Nucleus accumbens (tissue), 56 donors: ENCODE measurements at regions not wholly inside any gene's neighbourhood (a gene's known extent, or its start where the extent isn't known, plus 50 kb on each side); places are given as distances from the start of the nearest gene placed in this dataset.
"Not testable (repeated sequence)": the region's sequence is repeated elsewhere in the genome, so short reads cannot be mapped to it uniquely, and the experiment has no call there.

Source experiments
- DNase-seq, 56 donors: peaks; one replicate each; lab custom pipeline; 2025; lab: John Stamatoyannopoulos, UW

DNA sequence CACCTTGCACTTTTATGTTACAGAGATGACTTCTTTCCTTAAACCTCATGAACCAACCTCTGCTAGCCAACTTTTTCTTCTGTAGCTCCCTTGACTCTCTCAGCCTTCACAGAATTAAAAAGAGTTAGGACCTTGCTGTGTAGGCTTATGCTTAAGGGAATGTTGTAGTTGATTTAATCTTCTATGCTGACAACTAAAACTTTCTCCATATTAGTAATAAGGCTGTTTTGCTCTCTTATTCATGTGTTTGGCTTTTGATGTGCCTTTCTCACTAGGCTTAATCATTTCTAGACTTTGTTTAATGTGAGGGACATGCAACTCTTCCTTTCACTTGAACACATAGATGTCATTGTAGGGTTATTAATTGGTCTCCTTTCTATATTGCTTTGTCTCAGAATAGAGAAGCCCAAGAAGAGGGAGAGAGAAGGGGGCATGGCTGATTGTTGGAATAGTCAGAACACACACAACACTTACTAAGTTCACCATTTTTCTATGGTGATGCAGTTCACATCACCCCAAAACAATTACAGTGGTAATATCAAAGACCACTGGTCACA is 509.5 kb downstream of the UQCRFS1 start:
- DNase-seq = no peak

DNA sequence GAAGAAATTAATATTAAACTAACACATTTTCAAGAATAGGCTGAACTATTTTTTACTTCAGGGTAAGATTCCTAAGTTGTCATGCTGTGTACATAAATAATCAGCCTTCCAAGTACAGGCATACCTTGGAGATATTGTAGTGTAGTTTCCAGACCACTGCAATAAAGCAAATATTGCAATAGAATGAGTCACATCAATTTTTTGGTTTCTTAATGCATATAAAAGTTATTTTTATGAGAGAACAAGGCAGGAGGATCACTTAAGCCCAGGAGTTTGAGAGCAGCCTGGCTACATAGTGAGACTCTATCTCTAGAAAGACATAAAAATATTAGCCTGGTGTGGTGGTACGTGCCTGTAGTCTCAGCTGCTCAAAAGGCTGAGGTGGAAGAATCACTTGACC is 511.5 kb downstream of the UQCRFS1 start:
- no peak for DNase-seq

DNA sequence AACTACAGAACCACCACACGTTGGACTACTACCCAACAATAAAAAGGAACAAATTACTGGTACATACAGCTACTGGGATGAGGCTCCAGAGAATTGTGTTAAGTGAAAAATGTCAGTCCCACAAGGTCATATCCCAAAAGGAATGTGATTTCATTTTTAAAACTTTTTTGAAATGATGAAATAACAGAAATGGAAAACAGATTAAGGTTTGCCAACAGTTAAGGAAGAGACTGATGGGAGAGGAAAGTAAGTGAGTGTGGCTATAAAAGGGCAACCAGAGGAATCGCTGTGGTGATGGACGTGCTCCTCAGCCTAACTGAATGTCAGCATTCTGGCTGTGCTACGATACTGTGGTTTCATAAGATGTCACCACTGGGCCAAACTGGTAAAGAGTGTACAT is 512.8 kb downstream of the UQCRFS1 start:
- DNase-seq = no peak

DNA sequence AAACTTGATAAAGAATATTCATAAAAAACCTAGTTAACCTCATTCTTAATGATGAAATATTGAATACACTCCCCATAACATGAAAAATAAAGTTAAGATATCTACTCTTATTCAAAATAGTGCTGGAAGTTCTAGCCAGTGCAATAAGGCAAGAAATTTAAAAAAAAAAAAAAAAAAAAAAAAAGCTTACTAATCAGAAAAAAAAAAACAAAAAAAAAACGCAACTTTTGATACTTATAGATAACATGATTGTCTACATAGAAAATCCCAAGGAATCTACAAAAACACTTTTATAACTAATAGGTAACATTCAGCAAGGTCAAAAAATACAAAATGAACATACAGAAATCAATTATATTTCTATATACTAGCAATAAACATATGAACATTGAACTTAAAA is 515.6 kb downstream of the UQCRFS1 start:
- DNase-seq = no peak

DNA sequence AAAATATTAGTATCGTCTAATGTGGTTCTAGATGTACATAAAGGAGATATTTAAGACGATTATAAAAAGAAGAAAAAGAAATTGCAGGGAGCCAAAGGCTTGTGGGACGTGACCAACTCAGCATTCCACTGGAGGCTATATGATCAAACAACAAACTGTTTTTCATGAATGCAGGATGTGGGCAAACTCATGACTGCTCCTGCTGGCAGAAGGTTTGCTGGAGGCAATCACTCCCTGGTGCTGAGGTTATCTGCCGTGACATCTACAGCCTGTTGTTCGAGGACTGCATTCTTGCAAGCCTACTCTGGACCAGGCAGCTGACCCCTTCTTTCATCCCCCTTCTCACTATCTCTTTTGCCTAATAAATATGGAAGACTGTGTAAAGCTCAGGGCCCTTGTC is 518.1 kb downstream of the UQCRFS1 start:
- DNase-seq = no peak

DNA sequence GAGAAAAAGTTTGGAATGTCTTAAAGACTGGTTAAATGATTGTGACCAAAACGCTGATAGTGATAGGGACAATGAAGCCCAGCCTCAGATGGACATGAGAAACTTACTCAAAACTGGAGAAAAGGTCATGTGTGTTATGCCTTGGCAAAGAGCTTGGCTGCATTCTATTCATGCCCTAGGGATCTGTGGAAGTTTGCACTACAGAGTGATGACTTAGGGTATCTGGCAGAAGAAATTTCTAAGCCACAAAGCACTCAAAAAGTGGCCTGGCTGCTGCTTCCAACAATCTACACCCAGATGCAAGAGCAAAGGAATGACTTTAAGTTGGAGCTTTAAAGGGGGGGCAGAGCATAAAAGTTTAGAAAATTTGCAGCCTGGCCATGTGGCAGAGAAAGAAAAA is 521.3 kb downstream of the UQCRFS1 start:
- no peak for DNase-seq

DNA sequence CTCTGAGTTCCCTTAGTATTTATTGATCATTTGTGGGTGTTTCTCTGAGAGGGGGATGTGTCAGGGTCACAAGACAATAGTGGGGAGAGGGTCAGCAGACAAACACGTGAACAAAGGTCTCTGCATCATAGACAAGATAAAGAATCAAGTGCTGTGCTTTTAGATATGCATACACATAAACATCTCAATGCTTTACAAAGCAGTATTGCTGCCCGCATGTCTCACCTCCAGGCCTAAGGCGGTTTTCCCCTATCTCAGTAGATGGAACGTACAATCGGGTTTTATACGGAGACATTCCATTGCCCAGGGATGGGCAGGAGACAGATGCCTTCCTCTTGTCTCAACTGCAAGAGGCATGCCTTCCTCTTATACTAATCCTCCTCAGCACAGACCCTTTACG is 523.5 kb downstream of the UQCRFS1 start:
- not testable (repeated sequence) for DNase-seq

DNA sequence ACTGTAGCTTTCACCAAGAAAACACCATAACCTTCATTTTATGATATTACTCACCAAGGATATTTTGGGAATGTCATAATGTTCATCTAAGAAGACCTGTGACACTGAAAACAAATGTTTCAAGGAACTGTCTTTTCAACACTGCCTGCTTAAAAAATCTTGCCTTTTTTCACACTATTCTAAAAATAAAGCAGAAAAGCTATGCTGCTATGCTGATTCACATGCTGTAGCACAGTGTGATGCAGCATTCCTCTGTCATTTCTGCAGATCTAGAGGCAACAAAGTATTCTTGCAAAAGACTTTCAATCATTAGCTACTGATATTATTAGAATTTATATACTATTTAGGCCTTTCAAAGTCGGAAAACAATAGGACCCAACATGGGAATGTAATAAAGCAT is 525.7 kb downstream of the UQCRFS1 start:
- DNase-seq = peak in 5 of 56 donors; percentile 7 to 45 (median 18)

DNA sequence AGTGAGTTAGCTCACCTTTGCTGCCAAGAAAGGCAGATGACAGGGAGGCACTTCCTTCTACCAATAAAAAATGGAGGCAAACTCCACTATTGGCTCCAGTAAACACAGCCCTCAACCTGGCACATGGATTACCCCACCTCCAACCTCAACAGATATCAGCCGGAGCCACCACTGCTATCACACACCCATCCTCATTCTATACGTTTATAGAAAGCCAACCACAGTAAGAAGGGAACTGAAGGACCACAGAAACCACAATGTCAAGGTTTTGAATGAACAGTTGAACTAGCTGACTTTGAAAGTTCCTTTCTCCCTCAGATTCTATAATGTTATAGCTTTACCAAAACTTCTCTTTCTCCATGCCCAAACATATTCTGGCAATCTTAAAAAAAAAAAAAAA is 526.2 kb downstream of the UQCRFS1 start:
- no peak for DNase-seq

DNA sequence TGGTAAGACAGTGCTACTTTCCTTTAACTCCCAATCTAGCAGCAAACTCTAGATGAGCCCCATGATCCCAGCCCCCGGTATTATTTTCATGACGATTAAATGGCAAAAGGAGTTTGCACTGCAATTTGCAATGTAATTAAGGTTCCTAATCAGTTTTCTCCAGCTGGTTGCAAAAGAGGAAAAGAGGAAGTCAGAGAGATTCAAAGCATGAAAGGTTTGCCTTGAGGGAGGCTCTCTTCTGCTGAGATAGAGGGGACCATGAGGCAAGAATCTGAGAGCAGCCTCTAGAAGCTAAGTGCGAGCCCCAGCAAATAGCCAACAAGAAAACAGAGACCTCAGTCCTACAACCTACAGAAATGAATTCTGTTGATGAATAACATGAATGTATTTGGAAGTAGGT is 527.1 kb downstream of the UQCRFS1 start:
- DNase-seq = no peak

DNA sequence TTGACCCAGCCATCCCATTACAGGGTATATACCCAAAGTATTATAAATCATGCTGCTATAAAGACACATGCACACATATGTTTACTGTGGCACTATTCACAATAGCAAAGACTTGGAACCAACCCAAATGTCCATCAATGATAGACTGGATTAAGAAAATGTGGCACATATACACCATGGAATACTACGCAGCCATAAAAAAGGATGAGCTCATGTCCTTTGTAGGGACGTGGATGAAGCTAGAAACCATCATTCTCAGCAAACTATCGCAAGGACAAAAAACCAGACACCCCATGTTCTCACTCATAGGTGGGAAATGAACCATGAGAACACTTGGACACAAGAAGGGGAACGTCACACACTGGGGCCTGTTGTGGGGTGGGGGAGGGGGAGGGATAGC is 527.9 kb downstream of the UQCRFS1 start:
- DNase-seq = not testable (repeated sequence)

DNA sequence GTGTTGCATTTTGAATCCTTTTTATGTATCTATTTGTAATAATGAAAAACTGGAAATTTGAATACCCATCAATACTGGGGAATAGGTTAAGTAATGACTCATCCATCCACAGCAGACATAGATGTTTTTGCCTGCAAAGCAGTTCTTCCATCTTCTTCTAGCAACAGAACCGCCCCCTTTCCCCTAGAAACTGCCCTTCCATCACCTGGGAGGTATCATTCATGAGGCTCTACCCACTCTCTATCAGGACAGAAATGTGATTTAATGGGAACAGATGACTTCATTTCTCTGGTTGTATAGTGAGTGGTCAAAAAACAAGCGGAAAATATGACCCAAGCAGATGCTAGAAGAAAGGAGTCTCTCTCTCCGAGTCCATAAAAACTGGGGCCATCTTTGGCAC is 532.8 kb downstream of the UQCRFS1 start:
- no peak for DNase-seq

DNA sequence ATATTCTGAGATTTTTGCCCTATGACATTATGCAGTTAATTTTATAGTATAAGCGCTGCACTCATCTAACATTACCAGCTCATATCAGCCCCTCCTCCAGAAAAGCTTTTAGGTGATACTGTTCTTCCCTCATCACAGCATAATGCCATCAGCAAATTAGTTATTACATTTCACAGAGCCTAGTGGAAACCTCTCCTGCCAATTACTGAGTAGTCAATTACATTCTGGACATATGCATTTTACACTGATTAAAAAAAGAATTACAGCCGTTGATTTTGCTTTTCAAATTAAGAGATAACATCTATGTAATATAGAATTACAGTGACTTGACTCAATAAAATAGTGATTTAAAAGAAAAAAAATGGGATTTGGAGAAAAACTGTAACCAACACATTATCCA is 542.1 kb downstream of the UQCRFS1 start:
- no peak for DNase-seq

DNA sequence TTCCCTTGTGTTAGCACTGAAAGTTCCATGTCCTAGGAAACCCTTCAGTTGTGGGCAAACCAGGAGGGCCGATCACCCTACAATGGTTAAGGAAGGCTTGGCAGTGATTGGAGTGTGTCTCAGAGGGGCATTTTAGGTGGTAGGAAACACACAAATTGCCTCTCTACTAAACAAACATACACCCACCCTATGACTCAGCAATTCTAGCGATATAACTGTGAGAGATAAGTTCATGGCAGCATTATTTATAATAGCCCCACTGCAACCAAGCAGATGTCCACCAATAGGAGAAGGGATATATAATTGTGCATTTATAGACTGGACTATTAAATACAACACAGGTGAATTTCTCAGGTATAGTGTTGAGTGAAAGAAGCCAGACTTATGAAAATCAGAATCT is 543.1 kb downstream of the UQCRFS1 start:
- no peak for DNase-seq

DNA sequence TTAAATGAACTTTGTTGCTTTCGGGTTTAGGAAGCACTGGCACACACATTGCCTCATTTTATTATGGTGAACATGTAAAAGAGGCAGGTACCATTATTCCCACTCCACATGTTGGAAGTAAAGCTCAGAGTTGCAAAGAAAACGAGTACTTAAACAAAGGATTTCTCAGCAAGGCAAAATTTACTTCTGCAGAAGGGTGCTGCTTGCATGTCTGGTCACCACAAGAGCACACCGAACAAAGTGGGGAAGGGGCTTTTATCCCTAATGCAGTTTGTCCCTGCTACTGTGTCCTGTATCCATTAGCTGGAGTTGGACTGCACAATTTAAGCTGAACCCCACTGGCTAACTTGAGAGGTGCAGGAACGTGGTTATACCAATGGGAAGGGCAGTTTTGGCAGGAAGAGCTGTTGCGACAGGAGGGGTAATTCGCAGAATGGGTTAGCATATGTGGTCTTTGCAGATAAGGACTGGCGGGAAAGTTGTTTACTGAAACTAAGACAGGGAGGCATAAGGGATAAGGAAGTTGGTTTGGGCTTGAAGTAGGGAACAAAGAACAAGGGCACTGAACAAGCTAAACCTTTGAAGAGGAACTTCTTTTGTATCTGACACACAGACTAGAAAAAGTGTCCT is 545.5 kb downstream of the UQCRFS1 start:
- no peak for DNase-seq

DNA sequence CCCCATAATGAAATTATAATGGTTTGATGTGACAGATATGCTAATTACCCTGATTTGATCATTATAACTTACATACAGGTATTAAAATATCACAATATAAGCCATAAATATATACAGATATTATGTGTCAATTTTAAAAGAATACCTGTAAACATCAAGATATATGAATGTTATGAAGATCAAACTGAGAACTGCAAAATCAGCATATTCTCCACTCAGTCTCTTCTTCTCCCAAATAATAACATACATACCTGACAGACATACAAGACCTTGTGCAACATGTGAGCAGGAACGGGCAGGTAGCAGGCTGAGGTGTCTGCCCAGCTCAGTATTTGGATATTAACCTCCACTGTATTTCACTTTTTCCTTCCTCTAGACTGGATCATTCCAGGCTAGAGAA is 547.2 kb downstream of the UQCRFS1 start:
- DNase-seq = no peak

DNA sequence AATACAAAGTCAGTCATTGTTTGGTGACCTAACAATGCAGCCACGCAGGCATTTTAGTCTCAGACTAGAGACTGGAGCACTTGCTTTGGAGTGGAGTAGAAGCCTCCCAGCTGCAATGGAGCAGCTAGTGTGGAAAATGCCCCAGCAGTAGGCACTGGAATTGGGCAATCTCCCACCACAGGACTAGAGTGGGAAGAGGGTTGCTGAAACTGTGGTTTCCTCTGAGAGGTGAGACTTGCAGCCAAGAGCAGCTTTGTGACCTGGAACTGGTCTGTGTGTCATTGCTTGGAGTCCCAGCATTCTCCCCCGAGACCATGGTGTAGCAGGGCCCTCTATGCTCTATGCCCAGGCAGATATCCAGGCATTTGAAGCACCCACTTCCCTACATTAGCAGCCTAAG is 556.3 kb downstream of the UQCRFS1 start:
- no peak for DNase-seq

DNA sequence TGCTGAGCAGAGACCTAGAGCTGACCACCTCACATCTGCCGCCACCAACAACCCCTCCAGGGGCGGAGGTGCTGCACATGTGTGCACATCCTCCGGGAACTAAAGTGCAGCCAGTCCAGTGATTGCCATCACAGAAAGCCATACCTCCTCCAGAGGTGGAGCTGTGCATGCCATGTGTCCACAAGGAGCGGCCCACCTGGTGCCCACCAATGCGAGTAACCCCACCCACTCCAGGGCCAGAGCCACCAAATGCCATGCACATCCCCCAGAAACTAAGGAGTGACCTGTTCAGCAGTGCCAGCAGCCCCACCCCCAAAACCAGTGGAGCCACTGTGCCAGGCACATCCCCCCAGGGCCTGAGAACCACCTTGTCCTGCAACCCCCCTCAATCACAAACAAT is 557.9 kb downstream of the UQCRFS1 start:
- no peak for DNase-seq

DNA sequence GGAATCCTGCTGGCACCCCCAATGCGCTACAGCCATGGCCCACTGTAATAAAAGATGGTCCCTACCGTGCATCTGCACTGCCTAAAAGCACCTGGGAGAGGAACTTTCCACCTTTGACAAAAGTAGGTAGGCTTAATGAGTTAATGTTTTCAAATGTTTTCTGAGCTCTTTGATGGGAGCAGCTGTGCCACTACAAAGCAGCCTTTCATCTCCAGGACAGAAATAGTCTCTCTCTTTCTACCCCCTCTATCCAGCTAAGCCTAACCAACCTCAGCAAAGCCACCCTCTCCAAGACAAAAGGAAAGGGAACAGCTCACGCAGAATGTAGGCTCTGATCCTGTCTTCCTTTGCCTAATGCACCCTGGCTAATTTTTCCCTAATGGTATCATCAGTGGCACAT is 560.2 kb downstream of the UQCRFS1 start:
- DNase-seq = no peak

DNA sequence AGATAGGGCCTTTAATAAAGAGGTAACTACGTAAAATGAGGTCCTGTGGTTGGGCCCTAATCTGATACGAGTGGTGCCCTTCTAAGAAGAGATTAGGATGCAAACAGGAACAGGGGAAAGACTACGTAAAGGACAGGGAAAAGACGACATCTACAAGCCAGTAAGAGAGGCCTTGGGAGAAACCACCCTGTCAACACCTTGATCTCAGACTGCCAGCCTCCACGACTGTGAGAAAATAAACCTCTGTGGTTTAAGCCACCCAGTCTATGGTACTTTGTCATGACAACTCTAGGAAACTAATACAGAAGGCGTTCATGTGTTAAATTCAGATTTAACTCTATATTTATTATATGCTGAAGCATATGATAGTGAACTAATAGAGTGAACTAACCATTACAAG is 566.3 kb downstream of the UQCRFS1 start:
- no peak for DNase-seq

DNA sequence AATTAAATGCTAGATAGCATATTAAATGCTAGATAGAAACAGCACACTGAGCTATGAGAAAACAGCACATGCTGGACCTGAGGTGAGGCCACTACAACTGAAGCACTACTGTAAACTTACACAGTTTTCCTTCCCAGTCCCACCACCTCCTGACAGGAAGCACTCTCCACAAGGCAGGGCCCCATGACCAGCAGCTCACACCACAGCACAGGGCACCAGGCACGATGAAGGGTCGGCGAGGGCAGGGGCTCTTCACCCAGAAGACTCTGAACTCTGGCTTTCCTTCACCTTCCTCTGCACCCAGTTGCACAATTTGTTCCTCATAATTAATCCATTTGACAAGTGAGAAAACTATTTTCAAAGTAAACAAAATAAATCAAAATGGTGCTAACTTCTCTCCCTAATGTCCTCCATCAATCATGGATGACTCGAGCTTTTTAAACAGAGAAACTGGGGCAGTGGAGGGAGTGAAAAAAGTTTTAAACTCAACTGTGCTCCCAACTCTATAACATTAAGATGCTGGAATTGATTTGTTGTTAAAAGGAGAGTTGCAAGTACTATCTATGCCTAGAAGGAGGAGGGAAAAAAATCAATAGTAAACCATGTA is 568.7 kb downstream of the UQCRFS1 start:
- no peak for DNase-seq
